ENCODE measurements at regions not wholly inside any gene's neighbourhood (a gene's known extent, or its start where the extent isn't known, plus 50 kb on each side); places are given as distances from the start of the nearest gene placed in this dataset.

- Histone ChIP-seq H3K79me2 (ENCODE audit: insufficient read depth, low read length) (no peaks in the 10 kb centered on the region), H3K4me2 (ENCODE audit: low read depth, low read length, poor library complexity, severe bottlenecking) (no peak overlapping the region), H3K4me3 (ENCODE audit: low read length, poor library complexity, severe bottlenecking) (no peak overlapping the region), H3K4me1 (ENCODE audit: insufficient read depth, low read length, poor library complexity, severe bottlenecking) (no peaks in the 10 kb centered on the region), H3K9me2 (replicated peaks; ENCODE audit: low read depth, low read length) (no peaks in the 10 kb centered on the region), H3F3A (ENCODE audit: low read depth) (no peaks in the 10 kb centered on the region), H3K36me3 (ENCODE audit: insufficient read depth, low read length) (no peaks in the 10 kb centered on the region), H3K9me3 (ENCODE audit: insufficient read depth, low read depth, low read length) (no peaks in the 10 kb centered on the region; the same call in 1 of the 2 replicates), H3K27me3 (ENCODE audit: insufficient read depth, low read length, poor library complexity, severe bottlenecking) (no peaks in the 10 kb centered on the region), H4K20me1 (ENCODE audit: insufficient read depth, low read length, poor library complexity, severe bottlenecking) (no peaks in the 10 kb centered on the region), H2AFZ (ENCODE audit: low read length) (no peak overlapping the region), H3K9ac (ENCODE audit: low read depth, low read length, poor library complexity, severe bottlenecking) (no peak overlapping the region)
- TF ChIP-seq CTCF (conservative IDR thresholded peaks at IDR 0.05; ENCODE audit: low read length) (no peak), EZH2phosphoT487 (IDR thresholded peaks at IDR 0.05; ENCODE audit: borderline replicate concordance) (no peak)
These were observed 89.3 kb upstream of the SLC22A23 start for GRCh38 chr6:3546121-3546520.

- H3K4me3 ChIP-seq (ENCODE audit: low read length, poor library complexity, severe bottlenecking), result no peak overlapping the region
- TF ChIP-seq CTCF (conservative IDR thresholded peaks at IDR 0.05; ENCODE audit: low read length), result no peak
- TF ChIP-seq EZH2phosphoT487 (IDR thresholded peaks at IDR 0.05; ENCODE audit: borderline replicate concordance), result no peak
- no peak overlapping the region for H3K4me2 ChIP-seq (ENCODE audit: low read depth, low read length, poor library complexity, severe bottlenecking)
- H3K4me1 ChIP-seq (ENCODE audit: insufficient read depth, low read length, poor library complexity, severe bottlenecking), result no peaks in the 10 kb centered on the region
- H2AFZ ChIP-seq (ENCODE audit: low read length), result no peak overlapping the region
- H3K79me2 ChIP-seq (ENCODE audit: insufficient read depth, low read length), result no peaks in the 10 kb centered on the region
- no peaks in the 10 kb centered on the region for H3K9me2 ChIP-seq (replicated peaks; ENCODE audit: low read depth, low read length)
- H4K20me1 ChIP-seq (ENCODE audit: insufficient read depth, low read length, poor library complexity, severe bottlenecking), result no peaks in the 10 kb centered on the region
- no peaks in the 10 kb centered on the region for H3K27me3 ChIP-seq (ENCODE audit: insufficient read depth, low read length, poor library complexity, severe bottlenecking)
- H3K9ac ChIP-seq (ENCODE audit: low read depth, low read length, poor library complexity, severe bottlenecking), result no peak overlapping the region
- no peaks in the 10 kb centered on the region for H3K9me3 ChIP-seq (ENCODE audit: insufficient read depth, low read depth, low read length)
- no peaks in the 10 kb centered on the region for H3F3A ChIP-seq (ENCODE audit: low read depth)
- no peaks in the 10 kb centered on the region for H3K36me3 ChIP-seq (ENCODE audit: insufficient read depth, low read length)
These were observed 88.3 kb upstream of the SLC22A23 start for GRCh38 chr6:3545156-3545555.

GRCh38 chr6:3542032-3542640 is 85.3 kb upstream of the SLC22A23 start:
- Histone ChIP-seq H2AFZ (ENCODE audit: low read length) (no peak overlapping the region), H4K20me1 (ENCODE audit: insufficient read depth, low read length, poor library complexity, severe bottlenecking) (no peaks in the 10 kb centered on the region), H3K4me3 (ENCODE audit: low read length, poor library complexity, severe bottlenecking) (no peak overlapping the region), H3K9me2 (replicated peaks; ENCODE audit: low read depth, low read length) (no peaks in the 10 kb centered on the region), H3F3A (ENCODE audit: low read depth) (no peaks in the 10 kb centered on the region), H3K4me1 (ENCODE audit: insufficient read depth, low read length, poor library complexity, severe bottlenecking) (no peaks in the 10 kb centered on the region), H3K9me3 (ENCODE audit: insufficient read depth, low read depth, low read length) (no peaks in the 10 kb centered on the region), H3K79me2 (ENCODE audit: insufficient read depth, low read length) (no peaks in the 10 kb centered on the region), H3K4me2 (ENCODE audit: low read depth, low read length, poor library complexity, severe bottlenecking) (no peak overlapping the region), H3K36me3 (ENCODE audit: insufficient read depth, low read length) (no peaks in the 10 kb centered on the region), H3K9ac (ENCODE audit: low read depth, low read length, poor library complexity, severe bottlenecking) (no peak overlapping the region), H3K27me3 (ENCODE audit: insufficient read depth, low read length, poor library complexity, severe bottlenecking) (no peaks in the 10 kb centered on the region)
- no peak for TF ChIP-seq EZH2phosphoT487 (IDR thresholded peaks at IDR 0.05; ENCODE audit: borderline replicate concordance)
- no peak for TF ChIP-seq CTCF (conservative IDR thresholded peaks at IDR 0.05; ENCODE audit: low read length)
